Neural progenitor cell (in vitro differentiated cells): ENCODE measurements at regions not wholly inside any gene's neighbourhood (a gene's known extent, or its start where the extent isn't known, plus 50 kb on each side); places are given as distances from the start of the nearest gene placed in this dataset.

Experiments
- DNase-seq: peaks from one replicate; pipeline ENCODE4 v3.0.0-alpha.2; 2016; ENCODE audit warnings: low spot score
- H2AFZ ChIP-seq: fragments of 200-600 bp; sonication (generic); replicated peaks from 2 replicates; pipeline ENCODE4 v1.6.1; 2016; ENCODE audit warnings: antibody characterized with exemption
- H3F3A ChIP-seq: fragments of 200-600 bp; sonication (generic); 2 replicates; pipeline ENCODE4 v1.6.1; 2016; ENCODE audit warnings: antibody characterized with exemption, low read depth
- H3K27ac ChIP-seq: fragments of 200-600 bp; sonication (generic); 2 replicates; pipeline ENCODE4 v1.5.1; 2016; ENCODE audit warnings: mild to moderate bottlenecking
- H3K27me3 ChIP-seq: fragments of 200-600 bp; sonication (generic); 2 replicates; pipeline ENCODE4 v1.6.1; 2016; ENCODE audit warnings: mild to moderate bottlenecking, moderate library complexity
- H3K36me3 ChIP-seq: fragments of 200-600 bp; sonication (generic); 2 replicates; pipeline ENCODE4 v1.5.1; 2016
- H3K4me1 ChIP-seq: fragments of 200-600 bp; sonication (generic); 2 replicates; pipeline ENCODE4 v1.6.1; 2016; ENCODE audit warnings: mixed run types
- H3K4me2 ChIP-seq: fragments of 200-600 bp; sonication (generic); 2 replicates; pipeline ENCODE4 v1.6.1; 2016
- H3K4me3 ChIP-seq: fragments of 200-600 bp; sonication (generic); 2 replicates; pipeline ENCODE4 v1.5.1; 2016
- H3K79me2 ChIP-seq: fragments of 200-600 bp; sonication (generic); 2 replicates; pipeline ENCODE4 v1.6.1; 2016; ENCODE audit warnings: low read depth
- H3K9ac ChIP-seq: fragments of 200-600 bp; sonication (generic); 2 replicates; pipeline ENCODE4 v1.6.1; 2016
- H3K9me3 ChIP-seq: fragments of 200-600 bp; sonication (generic); 2 replicates; pipeline ENCODE4 v1.5.1; 2016; ENCODE audit warnings: low read depth
- H4K20me1 ChIP-seq: fragments of 200-600 bp; sonication (generic); 2 replicates; pipeline ENCODE4 v1.6.1; 2016; ENCODE audit warnings: low read depth
- H3K27ac Mint-ChIP-seq: 3 replicates; pipeline ENCODE4 v1.8.0; 2021; ENCODE audit warnings: mixed read lengths
- H3K27me3 Mint-ChIP-seq: 2 replicates; pipeline ENCODE4 v1.8.0; 2022; ENCODE audit warnings: low read depth, mild to moderate bottlenecking, inconsistent platforms, moderate library complexity, mixed read lengths; ENCODE audit not compliant: insufficient read depth
- H3K36me3 Mint-ChIP-seq: 3 replicates; pipeline ENCODE4 v1.8.0; 2021; ENCODE audit warnings: mixed read lengths
- H3K4me1 Mint-ChIP-seq: 3 replicates; pipeline ENCODE4 v1.8.0; 2021; ENCODE audit warnings: mixed read lengths
- H3K4me3 Mint-ChIP-seq: 3 replicates; pipeline ENCODE4 v1.8.0; 2021; ENCODE audit warnings: mild to moderate bottlenecking, moderate library complexity, mixed read lengths
- H3K9me3 Mint-ChIP-seq: 3 replicates; pipeline ENCODE4 v1.8.0; 2020; ENCODE audit warnings: mixed read lengths
- CTCF ChIP-seq: fragments of 200-600 bp; sonication (generic); IDR thresholded peaks from 2 replicates; pipeline ENCODE4 v1.5.1; 2017; ENCODE audit warnings: antibody characterized with exemption, mild to moderate bottlenecking
- EZH2 ChIP-seq: fragments of 200-600 bp; sonication (generic); IDR thresholded peaks from 2 replicates; pipeline ENCODE4 v1.6.1; 2017; ENCODE audit warnings: antibody characterized with exemption, mild to moderate bottlenecking, moderate library complexity
- EZH2phosphoT487 ChIP-seq: fragments of 200-600 bp; sonication (generic); IDR thresholded peaks from 2 replicates; pipeline ENCODE4 v1.6.1; 2017; ENCODE audit warnings: antibody characterized with exemption

GRCh38 chr6:128821116-128821515, 61.8 kb upstream of the LAMA2 start:
- H3K4me1 ChIP-seq = no peaks in the 10 kb centered on the region
- no peak for DNase-seq
- no peak overlapping the region for H3K4me3 ChIP-seq
- no peaks in the 10 kb centered on the region for H3K27me3 Mint-ChIP-seq
- no peak overlapping the region for H3K9ac ChIP-seq
- H3K27ac ChIP-seq = no peak overlapping the region
- no peaks in the 10 kb centered on the region for H3K79me2 ChIP-seq
- H3K4me2 ChIP-seq = no peak overlapping the region
- H3K4me1 Mint-ChIP-seq = no peaks in the 10 kb centered on the region
- H4K20me1 ChIP-seq = no peaks in the 10 kb centered on the region
- no peaks in the 10 kb centered on the region for H3K27me3 ChIP-seq
- H3K9me3 Mint-ChIP-seq = no peaks in the 10 kb centered on the region
- H3K27ac Mint-ChIP-seq = no peak overlapping the region
- no peaks in the 10 kb centered on the region for H3K36me3 Mint-ChIP-seq
- TF ChIP-seq EZH2 (no peak), EZH2phosphoT487 (no peak), CTCF (no peak)
- H2AFZ ChIP-seq = no peak overlapping the region
- no peaks in the 10 kb centered on the region for H3F3A ChIP-seq
- no peaks in the 10 kb centered on the region for H3K36me3 ChIP-seq
- H3K9me3 ChIP-seq = no peaks in the 10 kb centered on the region
- no peak overlapping the region for H3K4me3 Mint-ChIP-seq

DNA sequence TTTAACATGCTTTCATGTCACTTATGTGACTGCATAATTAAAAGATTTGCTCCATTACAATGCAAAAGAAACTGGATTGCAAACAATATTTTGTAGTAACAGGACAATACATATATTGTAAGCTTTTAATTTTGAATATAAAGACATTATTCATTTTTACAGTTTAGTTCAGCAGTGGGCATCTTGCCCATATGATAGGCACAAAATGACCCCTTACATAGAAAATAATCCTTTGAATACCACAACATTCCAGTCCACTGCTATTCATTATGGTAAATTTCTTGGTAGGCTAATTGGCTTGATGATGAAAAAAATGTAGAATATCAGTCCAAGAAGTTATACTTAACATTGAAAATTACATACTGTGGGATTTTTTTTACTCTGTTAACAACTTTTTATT, 74.1 kb upstream of the LAMA2 start:
- no peak overlapping the region for H3K27ac ChIP-seq
- Mint-ChIP-seq H3K36me3 (no peaks in the 10 kb centered on the region), H3K9me3 (peaks cover 4% of the 10 kb centered on the region), H3K27me3 (no peaks in the 10 kb centered on the region), H3K27ac (no peak overlapping the region), H3K4me1 (no peaks in the 10 kb centered on the region), H3K4me3 (no peak overlapping the region)
- H3K4me3 ChIP-seq = no peak overlapping the region
- H3K79me2 ChIP-seq = no peaks in the 10 kb centered on the region
- H3K9me3 ChIP-seq = no peaks in the 10 kb centered on the region
- H3K4me2 ChIP-seq = no peak overlapping the region
- no peak for DNase-seq
- no peaks in the 10 kb centered on the region for H3K27me3 ChIP-seq
- H2AFZ ChIP-seq = no peak overlapping the region
- H3K36me3 ChIP-seq = no peaks in the 10 kb centered on the region
- TF ChIP-seq CTCF = no peak
- no peak for TF ChIP-seq EZH2
- no peak for TF ChIP-seq EZH2phosphoT487
- H4K20me1 ChIP-seq = no peaks in the 10 kb centered on the region
- no peaks in the 10 kb centered on the region for H3K4me1 ChIP-seq
- H3F3A ChIP-seq = no peaks in the 10 kb centered on the region
- H3K9ac ChIP-seq = no peak overlapping the region

DNA sequence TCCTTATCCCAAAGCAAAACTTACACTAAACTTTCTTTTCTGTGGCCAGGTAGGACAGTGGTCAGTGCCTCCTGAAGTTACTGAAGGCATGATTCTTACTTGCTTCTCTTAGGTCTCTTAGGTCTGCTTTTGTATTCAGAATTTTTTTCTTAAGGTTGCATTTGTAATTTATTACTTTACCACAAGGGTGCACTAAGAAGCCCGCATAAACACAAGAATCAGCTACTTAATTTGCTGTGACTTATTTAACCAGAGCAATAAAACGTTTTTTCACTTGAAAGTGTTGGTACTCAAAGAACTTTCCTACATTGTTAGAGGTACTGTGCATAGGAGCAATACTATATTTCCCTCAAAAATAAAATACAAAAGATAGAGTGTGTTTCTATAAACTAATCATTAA, 75.4 kb upstream of the LAMA2 start:
- TF ChIP-seq CTCF (peak; percentile 57), EZH2phosphoT487 (no peak), EZH2 (no peak)
- Mint-ChIP-seq H3K4me1 (no peaks in the 10 kb centered on the region), H3K27ac (no peak overlapping the region), H3K9me3 (peaks cover 4% of the 10 kb centered on the region), H3K27me3 (no peaks in the 10 kb centered on the region), H3K4me3 (no peak overlapping the region), H3K36me3 (no peaks in the 10 kb centered on the region)
- Histone ChIP-seq H2AFZ (no peak overlapping the region), H3K4me2 (no peak overlapping the region), H3F3A (no peaks in the 10 kb centered on the region), H3K4me1 (no peaks in the 10 kb centered on the region), H3K9ac (no peak overlapping the region), H3K4me3 (no peak overlapping the region), H3K27me3 (no peaks in the 10 kb centered on the region), H4K20me1 (no peaks in the 10 kb centered on the region), H3K36me3 (no peaks in the 10 kb centered on the region), H3K27ac (no peak overlapping the region), H3K9me3 (no peaks in the 10 kb centered on the region), H3K79me2 (no peaks in the 10 kb centered on the region)
- peak; percentile 39 for DNase-seq

DNA sequence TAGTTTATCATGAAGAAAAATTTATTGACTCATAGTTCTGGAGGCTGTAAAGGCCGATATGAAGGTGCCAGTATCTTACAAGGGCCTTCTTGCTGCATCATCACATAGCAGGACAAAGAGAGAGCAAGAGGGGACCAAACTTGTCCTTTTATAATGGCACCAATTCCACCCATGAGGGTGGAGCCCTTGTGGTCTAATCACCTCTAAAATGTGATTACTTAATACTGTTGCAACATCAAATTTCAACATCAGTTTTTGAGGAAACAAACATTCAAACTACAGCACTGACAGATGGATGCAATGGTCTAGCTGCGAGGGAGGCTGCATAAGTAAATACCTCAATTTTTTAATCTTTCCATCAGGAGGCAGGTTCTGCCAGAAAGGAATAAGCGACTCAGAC, 76.7 kb upstream of the LAMA2 start:
- no peaks in the 10 kb centered on the region for H3K9me3 ChIP-seq
- H3K79me2 ChIP-seq = no peaks in the 10 kb centered on the region
- no peaks in the 10 kb centered on the region for H3K27me3 ChIP-seq
- H3K4me2 ChIP-seq = no peak overlapping the region
- H3K36me3 ChIP-seq = no peaks in the 10 kb centered on the region
- TF ChIP-seq CTCF = no peak
- no peak for TF ChIP-seq EZH2
- no peak for TF ChIP-seq EZH2phosphoT487
- Mint-ChIP-seq H3K27ac (no peak overlapping the region), H3K27me3 (no peaks in the 10 kb centered on the region), H3K36me3 (no peaks in the 10 kb centered on the region), H3K9me3 (peaks cover 1% of the 10 kb centered on the region), H3K4me1 (no peaks in the 10 kb centered on the region), H3K4me3 (no peak overlapping the region)
- peak overlapping the region; percentile 30 for H2AFZ ChIP-seq
- no peak overlapping the region for H3K9ac ChIP-seq
- H3K27ac ChIP-seq = no peak overlapping the region
- H3F3A ChIP-seq = no peaks in the 10 kb centered on the region
- H3K4me3 ChIP-seq = no peak overlapping the region
- DNase-seq = no peak
- no peaks in the 10 kb centered on the region for H3K4me1 ChIP-seq
- no peaks in the 10 kb centered on the region for H4K20me1 ChIP-seq
